ENCODE measurements at regions not wholly inside any gene's neighbourhood (a gene's known extent, or its start where the extent isn't known, plus 50 kb on each side); places are given as distances from the start of the nearest gene placed in this dataset.

- no peak for TF ChIP-seq CTCF (IDR thresholded peaks at IDR 0.05)
- no peak for TF ChIP-seq POLR2A (IDR thresholded peaks at IDR 0.05)
Measured at GRCh38 chr1:163467289-163467688, 145.5 kb downstream of the NUF2 start.
